Neutrophil (primary cell): ENCODE measurements at regions not wholly inside any gene's neighbourhood (a gene's known extent, or its start where the extent isn't known, plus 50 kb on each side); places are given as distances from the start of the nearest gene placed in this dataset.

Experiments
- H3K27ac ChIP-seq: fragments of 200-600 bp; sonication (generic); 2 replicates; pipeline ENCODE4 v1.5.1; 2016; ENCODE audit warnings: mild to moderate bottlenecking, moderate library complexity
- H3K27me3 ChIP-seq: fragments of 200-600 bp; sonication (generic); 2 replicates; pipeline ENCODE4 v1.6.0; 2016; ENCODE audit warnings: mild to moderate bottlenecking
- H3K36me3 ChIP-seq: fragments of 200-600 bp; sonication (generic); 2 replicates; pipeline ENCODE4 v1.5.1; 2017
- H3K4me1 ChIP-seq, 2 experiments: fragments of 200-600 bp in 1 of 2; sonication (generic) in 1 of 2; 1 replicate in 1 of 2; 2 replicates in 1 of 2; pipeline versions ENCODE4 v1.5.1 to v1.6.1; 2013 to 2016; ENCODE audit warnings: low read depth in 1 of 2, low read length in 1 of 2, mild to moderate bottlenecking in 1 of 2, moderate library complexity in 1 of 2; ENCODE audit not compliant: control insufficient read depth in 1 of 2, insufficient read depth in 1 of 2
- H3K4me3 ChIP-seq, 2 experiments: fragments of 200-600 bp in 1 of 2; sonication (generic) in 1 of 2; 1 replicate in 1 of 2; 2 replicates in 1 of 2; pipeline ENCODE4 v1.5.1; 2013 to 2016; ENCODE audit warnings: low read depth in 1 of 2, low read length in 1 of 2, mild to moderate bottlenecking in 1 of 2, moderate library complexity in 1 of 2
- H3K9me3 ChIP-seq: fragments of 200-600 bp; sonication (generic); 2 replicates; pipeline ENCODE4 v1.5.1; 2016
- TF ChIP-seq, protein P1 (sequence below): fragments of 200-600 bp; sonication (generic); IDR thresholded peaks from 2 replicates; pipeline ENCODE4 v1.5.1; 2016; ENCODE audit warnings: antibody characterized with exemption

DNA sequence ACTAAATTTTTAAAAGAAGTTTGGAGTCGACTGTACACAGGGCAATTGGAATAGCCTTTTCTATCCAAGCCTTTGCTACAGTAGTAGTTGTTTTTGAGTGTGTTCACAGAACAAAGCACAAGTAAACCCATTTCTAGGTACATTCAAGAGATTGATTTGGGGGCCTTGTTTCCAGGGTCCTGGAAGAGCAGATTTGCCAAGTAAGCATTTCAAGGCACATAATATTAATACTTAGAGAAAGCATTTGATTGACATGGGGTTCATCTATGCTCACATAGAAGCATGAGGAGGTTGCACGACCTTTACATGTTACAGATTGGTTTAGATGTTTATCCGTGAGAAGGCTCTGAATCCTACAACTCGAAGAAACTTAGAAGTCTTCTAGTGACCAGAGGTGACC is 324.1 kb downstream of the MYCN start:
- H3K36me3 ChIP-seq: no peaks in the 10 kb centered on the region
- TF ChIP-seq, protein P1, sequence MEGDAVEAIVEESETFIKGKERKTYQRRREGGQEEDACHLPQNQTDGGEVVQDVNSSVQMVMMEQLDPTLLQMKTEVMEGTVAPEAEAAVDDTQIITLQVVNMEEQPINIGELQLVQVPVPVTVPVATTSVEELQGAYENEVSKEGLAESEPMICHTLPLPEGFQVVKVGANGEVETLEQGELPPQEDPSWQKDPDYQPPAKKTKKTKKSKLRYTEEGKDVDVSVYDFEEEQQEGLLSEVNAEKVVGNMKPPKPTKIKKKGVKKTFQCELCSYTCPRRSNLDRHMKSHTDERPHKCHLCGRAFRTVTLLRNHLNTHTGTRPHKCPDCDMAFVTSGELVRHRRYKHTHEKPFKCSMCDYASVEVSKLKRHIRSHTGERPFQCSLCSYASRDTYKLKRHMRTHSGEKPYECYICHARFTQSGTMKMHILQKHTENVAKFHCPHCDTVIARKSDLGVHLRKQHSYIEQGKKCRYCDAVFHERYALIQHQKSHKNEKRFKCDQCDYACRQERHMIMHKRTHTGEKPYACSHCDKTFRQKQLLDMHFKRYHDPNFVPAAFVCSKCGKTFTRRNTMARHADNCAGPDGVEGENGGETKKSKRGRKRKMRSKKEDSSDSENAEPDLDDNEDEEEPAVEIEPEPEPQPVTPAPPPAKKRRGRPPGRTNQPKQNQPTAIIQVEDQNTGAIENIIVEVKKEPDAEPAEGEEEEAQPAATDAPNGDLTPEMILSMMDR: no peak
- peaks cover 9% of the 10 kb centered on the region for H3K27me3 ChIP-seq
- H3K27ac ChIP-seq: no peak overlapping the region
- H3K4me3 ChIP-seq: no peak overlapping the region
- H3K9me3 ChIP-seq: no peaks in the 10 kb centered on the region
- no peaks in the 10 kb centered on the region for H3K4me1 ChIP-seq

DNA sequence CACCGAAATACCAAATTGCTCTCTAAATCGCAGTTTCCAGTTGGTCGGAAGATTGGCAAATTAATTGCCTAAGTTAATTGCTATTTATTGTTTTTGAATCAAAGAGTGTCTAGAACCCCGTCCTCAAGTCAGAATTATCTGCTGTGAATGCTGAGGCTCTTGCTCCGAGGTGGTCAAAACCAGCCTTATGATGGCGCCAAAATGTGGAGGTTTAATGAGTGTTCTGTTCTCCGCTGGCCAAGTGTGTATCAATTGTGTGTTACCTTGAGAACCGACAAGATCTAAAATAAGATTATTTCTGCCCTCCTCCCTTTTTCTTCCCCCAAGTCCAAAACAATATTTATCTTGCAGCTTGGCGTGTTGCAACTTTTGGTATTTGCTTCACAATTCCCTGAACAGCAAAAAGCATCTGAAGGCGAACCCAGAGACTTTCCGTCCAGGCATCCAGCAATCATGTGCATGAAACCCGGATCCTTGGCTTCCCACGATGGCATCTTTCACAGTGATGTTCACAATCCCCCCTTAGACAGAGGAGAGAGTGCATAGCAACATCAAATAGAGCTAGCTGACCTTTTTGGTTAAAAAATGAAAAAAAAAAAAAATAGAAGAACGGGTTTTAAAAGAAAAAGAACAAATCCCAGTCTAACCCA is 323.0 kb downstream of the MYCN start:
- Histone ChIP-seq H3K36me3 (no peaks in the 10 kb centered on the region), H3K4me1 (no peaks in the 10 kb centered on the region), H3K27me3 (peaks cover 17% of the 10 kb centered on the region), H3K4me3 (no peak overlapping the region), H3K27ac (no peak overlapping the region), H3K9me3 (no peaks in the 10 kb centered on the region)
- TF ChIP-seq, protein P1: no peak

DNA sequence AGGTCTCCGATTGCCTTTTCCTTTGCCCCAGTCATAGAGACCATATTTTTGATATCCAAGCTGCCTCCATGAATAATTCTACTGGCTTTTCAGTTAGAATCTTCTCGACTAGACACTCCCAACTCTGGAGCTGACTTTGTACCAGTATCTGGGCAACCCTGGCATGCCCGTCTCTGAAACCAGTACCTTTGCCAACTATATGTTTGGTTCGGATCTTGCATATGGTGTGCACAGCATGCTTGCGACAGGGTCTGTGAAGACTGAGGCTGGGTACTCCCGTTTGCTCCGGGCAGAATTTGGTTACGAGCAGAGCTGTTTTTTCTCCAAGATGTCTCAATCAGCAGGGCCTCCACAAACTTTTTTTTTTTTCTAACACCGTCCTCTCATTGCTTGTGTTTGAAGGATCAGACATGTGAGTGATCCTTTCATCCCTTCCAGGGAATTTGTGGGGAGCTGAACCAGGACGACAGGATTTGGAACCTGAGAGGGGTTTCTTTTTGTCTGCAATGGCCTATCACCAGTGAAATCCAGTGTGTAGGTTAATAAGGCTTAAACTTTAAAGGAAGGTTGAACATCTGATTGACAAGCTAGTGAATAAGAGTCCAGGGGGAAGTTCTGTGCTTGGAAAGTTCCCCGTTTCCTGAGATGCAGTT is 322.3 kb downstream of the MYCN start:
- Histone ChIP-seq H3K9me3 (no peaks in the 10 kb centered on the region), H3K27ac (no peak overlapping the region)
- TF ChIP-seq, protein P1: no peak

DNA sequence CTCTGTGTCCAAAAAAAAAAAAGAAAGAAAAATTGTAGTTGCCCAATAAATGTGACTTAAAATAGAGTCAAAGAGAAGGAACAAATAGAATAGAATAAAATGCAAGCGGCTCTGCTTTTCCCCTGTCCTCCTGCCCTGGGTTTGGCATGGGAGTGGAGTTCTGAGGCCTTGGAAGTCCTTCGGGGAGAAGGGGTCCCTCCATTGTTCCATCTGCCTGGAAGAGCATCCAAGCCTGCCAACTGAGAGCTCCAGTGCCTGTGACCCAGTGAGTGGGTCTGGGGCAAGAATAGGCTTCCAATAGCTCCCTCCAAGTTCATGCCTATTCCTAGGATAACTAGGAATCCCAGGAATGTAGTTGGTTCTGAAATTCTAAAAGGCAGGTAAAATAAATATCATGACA is 321.4 kb downstream of the MYCN start:
- Histone ChIP-seq H3K9me3 (no peaks in the 10 kb centered on the region), H3K4me1 (no peaks in the 10 kb centered on the region), H3K27me3 (peaks cover 29% of the 10 kb centered on the region), H3K27ac (no peak overlapping the region), H3K4me3 (no peak overlapping the region), H3K36me3 (no peaks in the 10 kb centered on the region)
- TF ChIP-seq, protein P1: no peak

More for the DNA sequence above, 322.3 kb downstream of the MYCN start:
- Histone ChIP-seq H3K4me1 (no peaks in the 10 kb centered on the region), H3K27me3 (peaks cover 24% of the 10 kb centered on the region), H3K4me3 (no peak overlapping the region), H3K36me3 (no peaks in the 10 kb centered on the region)

DNA sequence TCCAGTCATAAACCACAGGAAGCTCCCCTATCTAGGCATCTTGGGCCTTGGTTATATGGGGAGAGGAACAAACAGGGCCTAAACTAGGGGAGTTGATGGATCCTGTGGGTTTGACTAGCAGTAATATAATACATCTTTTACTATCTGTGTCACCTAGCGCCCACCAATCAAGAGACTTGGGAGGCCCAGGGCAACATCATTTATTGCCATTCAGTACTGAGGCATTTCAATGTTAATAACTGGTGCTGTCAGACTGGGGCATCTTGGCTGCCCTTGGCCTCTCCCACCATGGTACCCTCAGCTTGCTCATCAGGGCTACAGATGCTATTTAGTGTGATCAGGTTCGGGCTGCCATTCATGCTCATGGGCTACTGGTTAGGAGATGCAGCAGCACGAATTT is 320.7 kb downstream of the MYCN start:
- Histone ChIP-seq H3K27me3 (peaks cover 36% of the 10 kb centered on the region), H3K27ac (no peak overlapping the region), H3K36me3 (no peaks in the 10 kb centered on the region), H3K4me3 (no peak overlapping the region), H3K4me1 (no peaks in the 10 kb centered on the region), H3K9me3 (no peaks in the 10 kb centered on the region)
- TF ChIP-seq, protein P1: no peak
